NCI-H146 treated with DMSO at 0.1 percent for 48 hours (cell line): ENCODE measurements at regions not wholly inside any gene's neighbourhood (a gene's known extent, or its start where the extent isn't known, plus 50 kb on each side); places are given as distances from the start of the nearest gene placed in this dataset.

Experiments
- DNase-seq: peaks from one replicate; lab custom pipeline; 2025; ENCODE audit not compliant: unreplicated experiment; lab: John Stamatoyannopoulos, UW

- DNase-seq = no peak
Measured at GRCh38 chr1:29382851-29383745, 146.8 kb downstream of the PTPRU start.

GRCh38 chr1:29381426-29381825 lies 145.1 kb downstream of the PTPRU start:
- no peak for DNase-seq

GRCh38 chr1:29380532-29380931 lies 144.2 kb downstream of the PTPRU start:
- no peak for DNase-seq

GRCh38 chr1:29379443-29380073 lies 143.2 kb downstream of the PTPRU start:
- peak; percentile 13 for DNase-seq
